Kidney epithelial cell (primary cell): ENCODE measurements at regions not wholly inside any gene's neighbourhood (a gene's known extent, or its start where the extent isn't known, plus 50 kb on each side); places are given as distances from the start of the nearest gene placed in this dataset.

ENCODE experiments used
- DNase-seq: peaks from one replicate; pipeline ENCODE4 v3.0.0-alpha.2; 2010; ENCODE audit warnings: low read depth
- H3K27me3 ChIP-seq: 2 replicates; pipeline ENCODE4 v1.6.0; 2011; ENCODE audit warnings: low read length; ENCODE audit not compliant: control insufficient read depth, insufficient read depth
- H3K36me3 ChIP-seq: 2 replicates; pipeline ENCODE4 v1.5.1; 2011; ENCODE audit warnings: low read length; ENCODE audit not compliant: control insufficient read depth, insufficient read depth
- H3K4me3 ChIP-seq: 2 replicates; pipeline ENCODE4 v1.5.1; 2011; ENCODE audit warnings: low read depth, mild to moderate bottlenecking, control low read depth, low read length
- CTCF ChIP-seq: IDR thresholded peaks from 2 replicates; pipeline ENCODE4 v1.5.1; 2011; ENCODE audit warnings: mild to moderate bottlenecking, moderate library complexity, low read length, control low read depth, inconsistent platforms; ENCODE audit not compliant: insufficient read depth, poor library complexity, severe bottlenecking

DNA sequence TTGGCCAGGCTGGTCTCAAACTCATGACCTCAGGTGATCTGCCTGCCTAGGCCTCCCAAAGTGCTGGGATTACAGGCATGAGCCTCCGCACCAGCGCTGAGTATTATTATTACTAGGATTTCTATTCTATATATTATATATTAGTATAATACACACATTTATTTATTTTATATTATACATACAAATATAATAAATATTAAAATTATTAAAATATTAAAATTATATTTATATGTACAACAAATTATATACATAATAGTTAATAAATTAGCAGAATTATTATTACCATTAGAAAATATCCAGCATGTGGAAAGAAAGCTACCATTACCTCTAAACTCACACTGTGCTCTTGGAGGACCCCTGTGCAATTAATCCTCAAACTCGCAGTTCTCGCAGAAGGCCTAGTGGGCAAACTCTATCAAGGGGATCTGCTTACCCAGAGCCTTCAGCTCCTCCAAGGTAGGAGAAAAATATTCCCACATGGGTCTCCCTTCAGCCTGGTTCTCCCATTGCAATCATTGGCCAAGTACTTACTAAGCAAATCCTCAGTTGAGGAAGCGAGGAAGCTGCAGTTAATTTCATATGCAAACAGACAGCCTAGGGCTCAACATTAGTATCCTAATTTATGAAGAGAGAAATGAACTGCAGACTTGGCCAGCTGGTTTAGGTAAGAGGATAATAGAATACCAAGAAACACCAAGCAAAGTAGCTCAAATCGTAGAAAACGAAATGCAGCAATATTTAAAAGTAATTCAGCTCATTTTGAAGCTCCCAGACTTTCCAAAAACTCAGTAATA lies 241.4 kb upstream of the IRX5 start:
- DNase-seq = no peak
- no peak overlapping the region for H3K4me3 ChIP-seq
- TF ChIP-seq CTCF = no peak
- H3K36me3 ChIP-seq = no peaks in the 10 kb centered on the region
- no peaks in the 10 kb centered on the region for H3K27me3 ChIP-seq

GRCh38 chr16:54688339-54688738 lies 242.3 kb upstream of the IRX5 start:
- no peak for TF ChIP-seq CTCF
- Histone ChIP-seq H3K4me3 (no peak overlapping the region), H3K36me3 (no peaks in the 10 kb centered on the region), H3K27me3 (no peaks in the 10 kb centered on the region)
- DNase-seq = no peak

- Histone ChIP-seq H3K27me3 (no peaks in the 10 kb centered on the region), H3K4me3 (no peak overlapping the region), H3K36me3 (no peaks in the 10 kb centered on the region)
- no peak for TF ChIP-seq CTCF
- DNase-seq = no peak
These were observed 243.4 kb upstream of the IRX5 start for GRCh38 chr16:54687043-54687899.

- Histone ChIP-seq H3K27me3 (no peaks in the 10 kb centered on the region), H3K4me3 (no peak overlapping the region), H3K36me3 (no peaks in the 10 kb centered on the region)
- TF ChIP-seq CTCF = no peak
- no peak for DNase-seq
These were observed 245.0 kb upstream of the IRX5 start for GRCh38 chr16:54685682-54686081.

- Histone ChIP-seq H3K4me3 (no peak overlapping the region), H3K36me3 (no peaks in the 10 kb centered on the region), H3K27me3 (no peaks in the 10 kb centered on the region)
- no peak for TF ChIP-seq CTCF
- DNase-seq = no peak
These were observed 251.1 kb upstream of the IRX5 start for GRCh38 chr16:54679531-54679930.
